ENCODE measurements at regions not wholly inside any gene's neighbourhood (a gene's known extent, or its start where the extent isn't known, plus 50 kb on each side); places are given as distances from the start of the nearest gene placed in this dataset.
A peak's percentile ranks its signal among the peaks of the same experiment; 100 is the strongest.

GRCh38 chr2:109701362-109701761 is 87.2 kb downstream of the SOWAHC start:
- no peak overlapping the region for H3K4me2 ChIP-seq (ENCODE audit: low read depth, low read length)
- no peaks in the 10 kb centered on the region for H3K36me3 ChIP-seq (ENCODE audit: control insufficient read depth, insufficient read depth, low read length)
- no peak overlapping the region for H2BK5ac ChIP-seq (ENCODE audit: low read depth, low read length, poor library complexity, severe bottlenecking)
- H3K27ac ChIP-seq (ENCODE audit: insufficient read depth, low read length): no peak overlapping the region
- no peak overlapping the region for H2BK15ac ChIP-seq (ENCODE audit: low read depth, low read length)
- ChIA-PET CTCF (no interaction called here), POLR2A (ENCODE audit: unreplicated experiment) (no interaction called here)
- H4K5ac ChIP-seq (ENCODE audit: low read depth, low read length): no peak overlapping the region
- H3K14ac ChIP-seq (replicated peaks; ENCODE audit: low read depth, low read length): no peak overlapping the region
- WGBS, 2 experiments (ENCODE audit: extremely low coverage in 2 of 2, insufficient read length in 1 of 2): 60% methylated on average over 2 of the region's 7 CpGs; no CpG with 5 or more reads in 1 of the 2 experiments
- no peak overlapping the region for H2AFZ ChIP-seq (replicated peaks; ENCODE audit: low read length, poor library complexity)
- H3K4ac ChIP-seq (ENCODE audit: low read depth, low read length): no peak overlapping the region
- no peak overlapping the region for H3K4me3 ChIP-seq (ENCODE audit: insufficient read depth, low read depth, low read length)
- H3K18ac ChIP-seq (ENCODE audit: low read depth, low read length): no peak overlapping the region
- no peak overlapping the region for H2AK9ac ChIP-seq (replicated peaks; ENCODE audit: low read depth, low read length, poor library complexity)
- no peak overlapping the region for H3K9ac ChIP-seq (ENCODE audit: low read depth, low read length)
- H3K56ac ChIP-seq (ENCODE audit: extremely low read depth, insufficient read depth, low read length): no peak overlapping the region
- ATAC-seq (ENCODE audit: low read depth): no peak
- H3K79me1 ChIP-seq (ENCODE audit: low read depth in 1 of 2, low read length in 2 of 2): no peaks in the 10 kb centered on the region
- H2AK5ac ChIP-seq (ENCODE audit: low read depth, low read length): no peak overlapping the region
- no peak overlapping the region for H3K23ac ChIP-seq (ENCODE audit: low read depth, low read length)
- no peak overlapping the region; the same call in 1 of the 2 replicates for H4K91ac ChIP-seq (ENCODE audit: insufficient read depth, low read depth, low read length)
- in situ Hi-C loops (cut with MboI; ENCODE audit: low sequenced_read_pairs): no loop called here
- no TSS peak for BruUV-seq (replicated peaks)
- no peak overlapping the region for H2BK20ac ChIP-seq (ENCODE audit: low read depth, low read length)
- peaks cover 3% of the 10 kb centered on the region for H3K9me1 ChIP-seq (ENCODE audit: insufficient read depth, low read length)
- no peak overlapping the region for H4K8ac ChIP-seq (ENCODE audit: low read depth in 2 of 2, low read length in 2 of 2)
- TF ChIP-seq CEBPB (IDR thresholded peaks at IDR 0.05; ENCODE audit: low read depth, low read length): no peak
- no peak for TF ChIP-seq NFE2L2 (IDR thresholded peaks at IDR 0.05; ENCODE audit: low read depth, low read length)
- TF ChIP-seq MXI1 (IDR thresholded peaks at IDR 0.05; ENCODE audit: borderline replicate concordance, low read depth, low read length): no peak
- TF ChIP-seq BHLHE40 (IDR thresholded peaks at IDR 0.05; ENCODE audit: low read depth, low read length): no peak
- DNase-seq: no peak
- dilution Hi-C loops (cut with HindIII; ENCODE audit: low sequenced_read_pairs, unreplicated experiment): no loop called here
- H4K20me1 ChIP-seq (ENCODE audit: insufficient read depth, low read length): no peaks in the 10 kb centered on the region
- H2BK120ac ChIP-seq (ENCODE audit: low read depth, low read length): peak overlapping the region; percentile 28; the same call in 1 of the 2 replicates
- H3K9me3 ChIP-seq (ENCODE audit: control insufficient read depth, insufficient read depth, low read length): no peaks in the 10 kb centered on the region; the same call in 1 of the 2 replicates
- H3K4me1 ChIP-seq (ENCODE audit: control insufficient read depth, insufficient read depth, low read length): peaks cover 5% of the 10 kb centered on the region
- intact Hi-C loops (cut with micrococcal nuclease): loop anchor here (10.0 kb wide), 1 partner anchor 147 kb away; no protein-coding TSS in a partner anchor
- H3K27me3 ChIP-seq (ENCODE audit: control insufficient read depth, insufficient read depth, low read length): no peaks in the 10 kb centered on the region

All from IMR-90 (cell line).